HEK293 (cell line): ENCODE measurements at regions not wholly inside any gene's neighbourhood (a gene's known extent, or its start where the extent isn't known, plus 50 kb on each side); places are given as distances from the start of the nearest gene placed in this dataset.

ENCODE experiments used
- GLI4 ChIP-seq: fragments of 450-650 bp; formaldehyde crosslinking; IDR thresholded peaks from 2 replicates; pipeline ENCODE4 v1.5.1; 2016; ENCODE audit warnings: missing biosample characterization, missing genetic modification characterization
- SP2 ChIP-seq: fragments of 450-650 bp; formaldehyde crosslinking; IDR thresholded peaks from 2 replicates; pipeline ENCODE4 v1.5.1; 2016; ENCODE audit warnings: missing biosample characterization, missing genetic modification characterization
- ZNF324 ChIP-seq: fragments of 450-650 bp; formaldehyde crosslinking; IDR thresholded peaks from 2 replicates; pipeline ENCODE4 v1.5.1; 2016; ENCODE audit warnings: missing biosample characterization, missing genetic modification characterization
- ZNF670 ChIP-seq: fragments of 450-650 bp; formaldehyde crosslinking; IDR thresholded peaks from 2 replicates; pipeline ENCODE4 v1.5.1; 2016; ENCODE audit warnings: missing biosample characterization, missing genetic modification characterization, low read depth
- ZNF747 ChIP-seq: fragments of 450-650 bp; formaldehyde crosslinking; IDR thresholded peaks from 2 replicates; pipeline ENCODE4 v1.5.1; 2016; ENCODE audit warnings: missing biosample characterization, missing genetic modification characterization
- TF ChIP-seq, protein P1 (sequence below): fragments of 450-650 bp; formaldehyde crosslinking; optimal IDR thresholded peaks from 2 replicates; pipeline ENCODE3; 2016; ENCODE audit warnings: missing biosample characterization, mild to moderate bottlenecking, missing genetic modification characterization
- TF ChIP-seq, protein P2 (sequence below): fragments of 450-650 bp; formaldehyde crosslinking; IDR thresholded peaks from 2 replicates; pipeline ENCODE4 v1.5.1; 2016; ENCODE audit warnings: missing biosample characterization, missing genetic modification characterization
- TF ChIP-seq, protein P3 (sequence below): fragments of 450-650 bp; formaldehyde crosslinking; IDR thresholded peaks from 2 replicates; pipeline ENCODE4 v1.5.1; 2017; ENCODE audit warnings: missing biosample characterization, missing genetic modification characterization
- TF ChIP-seq, protein P4 (sequence below): fragments of 450-650 bp; formaldehyde crosslinking; IDR thresholded peaks from 2 replicates; pipeline ENCODE4 v1.5.1; 2016; ENCODE audit warnings: missing biosample characterization, missing genetic modification characterization
- TF ChIP-seq, protein P5 (sequence below): fragments of 450-650 bp; formaldehyde crosslinking; IDR thresholded peaks from 2 replicates; pipeline ENCODE4 v1.5.1; 2017; ENCODE audit warnings: missing biosample characterization, missing genetic modification characterization

DNA sequence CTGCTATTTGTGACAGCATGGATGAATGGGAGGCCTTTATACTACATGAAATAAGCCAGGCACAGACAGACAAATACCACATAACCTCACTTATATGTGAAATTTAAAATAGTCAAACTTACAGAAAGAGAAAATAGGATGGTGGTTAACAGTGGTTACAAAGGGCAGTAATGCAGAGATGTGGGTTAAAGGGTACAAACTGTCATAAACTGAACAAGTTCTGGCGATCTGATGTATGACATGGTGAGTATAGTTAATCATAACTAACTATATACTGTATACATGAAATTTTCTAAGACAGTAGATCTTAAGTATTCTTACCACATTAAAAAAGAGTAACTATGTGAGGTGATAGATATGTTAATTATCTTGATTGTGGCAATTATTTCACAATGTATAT lies 558.1 kb upstream of the ZNF804A start:
- TF ChIP-seq SP2 (tag by site-specific recombination), result no peak
- TF ChIP-seq, protein P1, sequence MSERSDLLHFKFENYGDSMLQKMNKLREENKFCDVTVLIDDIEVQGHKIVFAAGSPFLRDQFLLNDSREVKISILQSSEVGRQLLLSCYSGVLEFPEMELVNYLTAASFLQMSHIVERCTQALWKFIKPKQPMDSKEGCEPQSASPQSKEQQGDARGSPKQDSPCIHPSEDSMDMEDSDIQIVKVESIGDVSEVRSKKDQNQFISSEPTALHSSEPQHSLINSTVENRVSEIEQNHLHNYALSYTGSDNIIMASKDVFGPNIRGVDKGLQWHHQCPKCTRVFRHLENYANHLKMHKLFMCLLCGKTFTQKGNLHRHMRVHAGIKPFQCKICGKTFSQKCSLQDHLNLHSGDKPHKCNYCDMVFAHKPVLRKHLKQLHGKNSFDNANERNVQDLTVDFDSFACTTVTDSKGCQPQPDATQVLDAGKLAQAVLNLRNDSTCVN (tag by site-specific recombination), result no peak
- TF ChIP-seq, protein P2, sequence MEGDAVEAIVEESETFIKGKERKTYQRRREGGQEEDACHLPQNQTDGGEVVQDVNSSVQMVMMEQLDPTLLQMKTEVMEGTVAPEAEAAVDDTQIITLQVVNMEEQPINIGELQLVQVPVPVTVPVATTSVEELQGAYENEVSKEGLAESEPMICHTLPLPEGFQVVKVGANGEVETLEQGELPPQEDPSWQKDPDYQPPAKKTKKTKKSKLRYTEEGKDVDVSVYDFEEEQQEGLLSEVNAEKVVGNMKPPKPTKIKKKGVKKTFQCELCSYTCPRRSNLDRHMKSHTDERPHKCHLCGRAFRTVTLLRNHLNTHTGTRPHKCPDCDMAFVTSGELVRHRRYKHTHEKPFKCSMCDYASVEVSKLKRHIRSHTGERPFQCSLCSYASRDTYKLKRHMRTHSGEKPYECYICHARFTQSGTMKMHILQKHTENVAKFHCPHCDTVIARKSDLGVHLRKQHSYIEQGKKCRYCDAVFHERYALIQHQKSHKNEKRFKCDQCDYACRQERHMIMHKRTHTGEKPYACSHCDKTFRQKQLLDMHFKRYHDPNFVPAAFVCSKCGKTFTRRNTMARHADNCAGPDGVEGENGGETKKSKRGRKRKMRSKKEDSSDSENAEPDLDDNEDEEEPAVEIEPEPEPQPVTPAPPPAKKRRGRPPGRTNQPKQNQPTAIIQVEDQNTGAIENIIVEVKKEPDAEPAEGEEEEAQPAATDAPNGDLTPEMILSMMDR (tag by site-specific recombination), result no peak
- no peak for TF ChIP-seq ZNF324 (tag by site-specific recombination)
- TF ChIP-seq ZNF747 (tag by site-specific recombination), result no peak
- no peak for TF ChIP-seq GLI4 (tag by site-specific recombination)
- TF ChIP-seq, protein P3, sequence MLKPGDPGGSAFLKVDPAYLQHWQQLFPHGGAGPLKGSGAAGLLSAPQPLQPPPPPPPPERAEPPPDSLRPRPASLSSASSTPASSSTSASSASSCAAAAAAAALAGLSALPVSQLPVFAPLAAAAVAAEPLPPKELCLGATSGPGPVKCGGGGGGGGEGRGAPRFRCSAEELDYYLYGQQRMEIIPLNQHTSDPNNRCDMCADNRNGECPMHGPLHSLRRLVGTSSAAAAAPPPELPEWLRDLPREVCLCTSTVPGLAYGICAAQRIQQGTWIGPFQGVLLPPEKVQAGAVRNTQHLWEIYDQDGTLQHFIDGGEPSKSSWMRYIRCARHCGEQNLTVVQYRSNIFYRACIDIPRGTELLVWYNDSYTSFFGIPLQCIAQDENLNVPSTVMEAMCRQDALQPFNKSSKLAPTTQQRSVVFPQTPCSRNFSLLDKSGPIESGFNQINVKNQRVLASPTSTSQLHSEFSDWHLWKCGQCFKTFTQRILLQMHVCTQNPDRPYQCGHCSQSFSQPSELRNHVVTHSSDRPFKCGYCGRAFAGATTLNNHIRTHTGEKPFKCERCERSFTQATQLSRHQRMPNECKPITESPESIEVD (tag by site-specific recombination), result no peak
- TF ChIP-seq, protein P4, sequence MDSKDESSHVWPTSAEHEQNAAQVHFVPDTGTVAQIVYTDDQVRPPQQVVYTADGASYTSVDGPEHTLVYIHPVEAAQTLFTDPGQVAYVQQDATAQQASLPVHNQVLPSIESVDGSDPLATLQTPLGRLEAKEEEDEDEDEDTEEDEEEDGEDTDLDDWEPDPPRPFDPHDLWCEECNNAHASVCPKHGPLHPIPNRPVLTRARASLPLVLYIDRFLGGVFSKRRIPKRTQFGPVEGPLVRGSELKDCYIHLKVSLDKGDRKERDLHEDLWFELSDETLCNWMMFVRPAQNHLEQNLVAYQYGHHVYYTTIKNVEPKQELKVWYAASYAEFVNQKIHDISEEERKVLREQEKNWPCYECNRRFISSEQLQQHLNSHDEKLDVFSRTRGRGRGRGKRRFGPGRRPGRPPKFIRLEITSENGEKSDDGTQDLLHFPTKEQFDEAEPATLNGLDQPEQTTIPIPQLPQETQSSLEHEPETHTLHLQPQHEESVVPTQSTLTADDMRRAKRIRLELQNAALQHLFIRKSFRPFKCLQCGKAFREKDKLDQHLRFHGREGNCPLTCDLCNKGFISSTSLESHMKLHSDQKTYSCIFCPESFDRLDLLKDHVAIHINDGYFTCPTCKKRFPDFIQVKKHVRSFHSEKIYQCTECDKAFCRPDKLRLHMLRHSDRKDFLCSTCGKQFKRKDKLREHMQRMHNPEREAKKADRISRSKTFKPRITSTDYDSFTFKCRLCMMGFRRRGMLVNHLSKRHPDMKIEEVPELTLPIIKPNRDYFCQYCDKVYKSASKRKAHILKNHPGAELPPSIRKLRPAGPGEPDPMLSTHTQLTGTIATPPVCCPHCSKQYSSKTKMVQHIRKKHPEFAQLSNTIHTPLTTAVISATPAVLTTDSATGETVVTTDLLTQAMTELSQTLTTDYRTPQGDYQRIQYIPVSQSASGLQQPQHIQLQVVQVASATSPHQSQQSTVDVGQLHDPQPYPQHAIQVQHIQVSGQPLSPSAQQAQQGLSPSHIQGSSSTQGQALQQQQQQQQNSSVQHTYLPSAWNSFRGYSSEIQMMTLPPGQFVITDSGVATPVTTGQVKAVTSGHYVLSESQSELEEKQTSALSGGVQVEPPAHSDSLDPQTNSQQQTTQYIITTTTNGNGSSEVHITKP (tag by site-specific recombination), result no peak
- TF ChIP-seq, protein P5, sequence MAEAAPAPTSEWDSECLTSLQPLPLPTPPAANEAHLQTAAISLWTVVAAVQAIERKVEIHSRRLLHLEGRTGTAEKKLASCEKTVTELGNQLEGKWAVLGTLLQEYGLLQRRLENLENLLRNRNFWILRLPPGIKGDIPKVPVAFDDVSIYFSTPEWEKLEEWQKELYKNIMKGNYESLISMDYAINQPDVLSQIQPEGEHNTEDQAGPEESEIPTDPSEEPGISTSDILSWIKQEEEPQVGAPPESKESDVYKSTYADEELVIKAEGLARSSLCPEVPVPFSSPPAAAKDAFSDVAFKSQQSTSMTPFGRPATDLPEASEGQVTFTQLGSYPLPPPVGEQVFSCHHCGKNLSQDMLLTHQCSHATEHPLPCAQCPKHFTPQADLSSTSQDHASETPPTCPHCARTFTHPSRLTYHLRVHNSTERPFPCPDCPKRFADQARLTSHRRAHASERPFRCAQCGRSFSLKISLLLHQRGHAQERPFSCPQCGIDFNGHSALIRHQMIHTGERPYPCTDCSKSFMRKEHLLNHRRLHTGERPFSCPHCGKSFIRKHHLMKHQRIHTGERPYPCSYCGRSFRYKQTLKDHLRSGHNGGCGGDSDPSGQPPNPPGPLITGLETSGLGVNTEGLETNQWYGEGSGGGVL (tag by site-specific recombination), result no peak
- no peak for TF ChIP-seq ZNF670 (tag by site-specific recombination)
